Activated T-cell treated with anti-CD3 and anti-CD28 coated beads, Interleukin-2, amount 50 U/mL, for 72 hours (primary cell): ENCODE measurements at regions not wholly inside any gene's neighbourhood (a gene's known extent, or its start where the extent isn't known, plus 50 kb on each side); places are given as distances from the start of the nearest gene placed in this dataset.

ENCODE experiments used
- ATAC-seq, 2 donors: fragments of 150-1000 bp; cut with Tn5 transposase; replicated peaks in 1 of 2; 2 replicates each; pipeline ENCODE4 v1.10.0; 2021; ENCODE audit warnings: moderate library complexity in 2 of 2, mild to moderate bottlenecking in 1 of 2
- DNase-seq, 2 donors: peaks; one replicate each; pipeline ENCODE4 v3.0.0; 2021 to 2022; ENCODE audit warnings: mixed read lengths in 1 of 2
- H3K27ac Mint-ChIP-seq: one replicate; pipeline ENCODE4 v1.8.0; 2022; ENCODE audit warnings: mild to moderate bottlenecking, moderate library complexity, mixed read lengths
- H3K27me3 Mint-ChIP-seq: one replicate; pipeline ENCODE4 v1.8.0; 2022; ENCODE audit warnings: low read depth, mixed read lengths
- H3K36me3 Mint-ChIP-seq, 2 donors: one replicate each; pipeline ENCODE4 v1.8.0; 2022; ENCODE audit warnings: mixed read lengths in 2 of 2, mild to moderate bottlenecking in 1 of 2; ENCODE audit not compliant: insufficient read depth in 2 of 2
- H3K4me1 Mint-ChIP-seq: one replicate; pipeline ENCODE4 v1.8.0; 2022; ENCODE audit warnings: low read depth, mixed read lengths
- H3K4me3 Mint-ChIP-seq, 2 donors: one replicate each; pipeline ENCODE4 v1.8.0; 2022; ENCODE audit warnings: mild to moderate bottlenecking in 2 of 2, mixed read lengths in 2 of 2, moderate library complexity in 2 of 2
- H3K9me3 Mint-ChIP-seq, 2 donors: one replicate each; pipeline ENCODE4 v1.8.0; 2022; ENCODE audit warnings: mixed read lengths in 2 of 2

GRCh38 chr19:30924069-30924636 lies 425.1 kb downstream of the TSHZ3 start:
- Mint-ChIP-seq H3K4me1 (no peaks in the 10 kb centered on the region), H3K9me3 (peaks cover 0 to 7% of the 10 kb centered on the region in 2 donors), H3K36me3 (no peaks in the 10 kb centered on the region), H3K27me3 (peaks cover 7% of the 10 kb centered on the region), H3K4me3 (no peak overlapping the region), H3K27ac (no peak overlapping the region)
- ATAC-seq (no peak), DNase-seq (no peak)

DNA sequence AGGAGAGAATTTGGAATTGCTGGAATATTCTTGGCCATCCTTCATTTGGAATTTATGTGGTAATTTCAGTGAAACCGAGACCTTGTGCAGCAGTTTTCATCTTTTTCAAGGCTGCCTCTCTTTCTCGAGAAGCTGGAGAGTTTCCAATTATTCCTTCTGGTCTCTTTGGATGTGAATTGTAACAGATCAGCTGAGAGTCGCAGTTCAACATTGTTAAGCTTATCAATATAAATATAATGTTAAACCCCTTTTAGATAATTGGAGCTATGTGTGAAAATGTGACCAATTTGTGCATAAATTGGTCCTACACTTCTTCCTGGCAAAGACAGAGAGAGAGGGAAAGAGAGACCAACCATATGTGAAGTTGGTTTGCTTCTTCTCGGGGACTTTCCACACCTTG lies 425.6 kb downstream of the TSHZ3 start:
- H3K4me3 Mint-ChIP-seq: no peak overlapping the region
- no peaks in the 10 kb centered on the region for H3K4me1 Mint-ChIP-seq
- DNase-seq (no peak), ATAC-seq (no peak)
- H3K27ac Mint-ChIP-seq: no peak overlapping the region
- H3K27me3 Mint-ChIP-seq: peaks cover 7% of the 10 kb centered on the region
- H3K9me3 Mint-ChIP-seq: peaks cover 0 to 7% of the 10 kb centered on the region in 2 donors
- H3K36me3 Mint-ChIP-seq: no peaks in the 10 kb centered on the region

DNA sequence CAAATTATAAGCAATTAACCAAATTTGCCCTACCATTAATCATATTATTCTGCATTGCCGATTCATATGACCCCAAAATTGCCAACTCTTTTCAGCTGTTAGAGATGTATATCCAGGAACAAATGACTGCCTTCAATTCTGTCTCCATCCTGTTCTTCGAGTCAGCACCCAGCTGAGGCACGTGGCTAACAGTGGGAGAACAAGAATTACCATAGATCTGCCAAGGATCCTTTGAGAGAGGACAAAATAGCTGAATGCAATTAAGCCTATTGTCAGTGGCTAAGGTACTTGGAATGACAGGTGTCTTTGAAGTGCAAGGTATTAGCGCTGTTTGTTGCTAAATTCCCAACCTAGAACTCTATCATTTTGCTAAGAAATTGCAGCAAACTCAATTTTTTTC lies 426.1 kb downstream of the TSHZ3 start:
- H3K27me3 Mint-ChIP-seq: peaks cover 7% of the 10 kb centered on the region
- no peaks in the 10 kb centered on the region for H3K4me1 Mint-ChIP-seq
- ATAC-seq: no peak
- no peak overlapping the region for H3K27ac Mint-ChIP-seq
- H3K36me3 Mint-ChIP-seq: no peaks in the 10 kb centered on the region
- DNase-seq: no peak
- H3K4me3 Mint-ChIP-seq: no peak overlapping the region
- peaks cover 0 to 7% of the 10 kb centered on the region in 2 donors for H3K9me3 Mint-ChIP-seq

GRCh38 chr19:30920222-30920621 lies 429.0 kb downstream of the TSHZ3 start:
- H3K27ac Mint-ChIP-seq: no peak overlapping the region
- H3K4me3 Mint-ChIP-seq: no peak overlapping the region
- no peak for ATAC-seq
- H3K27me3 Mint-ChIP-seq: peaks cover 7% of the 10 kb centered on the region
- H3K4me1 Mint-ChIP-seq: no peaks in the 10 kb centered on the region
- DNase-seq: no peak
- H3K36me3 Mint-ChIP-seq: no peaks in the 10 kb centered on the region
- no peaks in the 10 kb centered on the region for H3K9me3 Mint-ChIP-seq

DNA sequence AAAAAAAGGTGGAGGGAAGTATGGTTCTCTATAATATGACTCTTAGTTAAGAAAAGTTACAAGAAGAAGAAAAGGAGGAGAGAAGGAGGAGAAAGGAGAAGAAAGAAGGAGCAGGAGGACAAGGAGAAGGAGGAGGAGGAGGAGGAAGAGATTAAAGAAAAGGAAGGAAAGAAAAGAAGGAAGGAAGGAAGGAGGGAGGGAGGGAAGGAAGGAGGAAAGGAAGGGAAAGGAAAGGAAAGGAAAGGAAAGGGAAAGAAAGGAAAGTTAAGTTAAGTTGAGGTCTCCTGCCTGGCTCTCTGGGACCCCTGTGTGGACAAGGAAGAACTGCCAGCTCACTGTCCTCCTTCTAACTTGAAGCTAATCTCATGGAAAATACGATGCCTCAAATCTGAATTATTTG lies 429.5 kb downstream of the TSHZ3 start:
- no peak overlapping the region for H3K4me3 Mint-ChIP-seq
- H3K9me3 Mint-ChIP-seq: no peaks in the 10 kb centered on the region
- peaks cover 7% of the 10 kb centered on the region for H3K27me3 Mint-ChIP-seq
- no peak overlapping the region for H3K27ac Mint-ChIP-seq
- DNase-seq (no peak), ATAC-seq (no peak)
- no peaks in the 10 kb centered on the region for H3K36me3 Mint-ChIP-seq
- no peaks in the 10 kb centered on the region for H3K4me1 Mint-ChIP-seq

GRCh38 chr19:30916238-30916637 lies 433.0 kb downstream of the TSHZ3 start:
- H3K4me1 Mint-ChIP-seq: no peaks in the 10 kb centered on the region
- peaks cover 7% of the 10 kb centered on the region for H3K27me3 Mint-ChIP-seq
- no peaks in the 10 kb centered on the region for H3K36me3 Mint-ChIP-seq
- no peaks in the 10 kb centered on the region for H3K9me3 Mint-ChIP-seq
- H3K27ac Mint-ChIP-seq: no peak overlapping the region
- no peak for DNase-seq
- ATAC-seq: no peak
- H3K4me3 Mint-ChIP-seq: no peak overlapping the region

DNA sequence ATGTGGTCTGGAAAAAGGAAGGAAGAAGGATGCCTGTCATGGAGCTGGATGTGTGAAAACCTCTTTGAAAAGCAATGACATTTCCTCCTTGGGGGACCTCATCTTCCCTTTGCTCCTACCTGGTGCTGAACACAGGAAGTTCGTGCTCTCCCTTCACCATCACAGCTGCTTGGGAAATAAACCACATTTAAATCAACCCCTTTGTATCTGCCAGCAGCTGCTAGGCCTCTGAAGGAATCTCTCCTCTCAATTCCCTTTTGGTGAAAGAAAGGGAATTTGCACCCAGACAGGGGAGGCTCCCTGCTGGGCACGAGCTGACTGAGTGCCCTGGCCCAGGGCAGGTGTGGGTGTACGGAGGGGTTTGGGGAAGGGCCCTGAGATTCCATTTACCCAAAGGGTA lies 437.7 kb downstream of the TSHZ3 start:
- Mint-ChIP-seq H3K4me1 (no peaks in the 10 kb centered on the region), H3K9me3 (no peaks in the 10 kb centered on the region), H3K4me3 (no peak overlapping the region), H3K27me3 (no peaks in the 10 kb centered on the region), H3K27ac (no peak overlapping the region), H3K36me3 (no peaks in the 10 kb centered on the region)
- DNase-seq (no peak), ATAC-seq (no peak)

DNA sequence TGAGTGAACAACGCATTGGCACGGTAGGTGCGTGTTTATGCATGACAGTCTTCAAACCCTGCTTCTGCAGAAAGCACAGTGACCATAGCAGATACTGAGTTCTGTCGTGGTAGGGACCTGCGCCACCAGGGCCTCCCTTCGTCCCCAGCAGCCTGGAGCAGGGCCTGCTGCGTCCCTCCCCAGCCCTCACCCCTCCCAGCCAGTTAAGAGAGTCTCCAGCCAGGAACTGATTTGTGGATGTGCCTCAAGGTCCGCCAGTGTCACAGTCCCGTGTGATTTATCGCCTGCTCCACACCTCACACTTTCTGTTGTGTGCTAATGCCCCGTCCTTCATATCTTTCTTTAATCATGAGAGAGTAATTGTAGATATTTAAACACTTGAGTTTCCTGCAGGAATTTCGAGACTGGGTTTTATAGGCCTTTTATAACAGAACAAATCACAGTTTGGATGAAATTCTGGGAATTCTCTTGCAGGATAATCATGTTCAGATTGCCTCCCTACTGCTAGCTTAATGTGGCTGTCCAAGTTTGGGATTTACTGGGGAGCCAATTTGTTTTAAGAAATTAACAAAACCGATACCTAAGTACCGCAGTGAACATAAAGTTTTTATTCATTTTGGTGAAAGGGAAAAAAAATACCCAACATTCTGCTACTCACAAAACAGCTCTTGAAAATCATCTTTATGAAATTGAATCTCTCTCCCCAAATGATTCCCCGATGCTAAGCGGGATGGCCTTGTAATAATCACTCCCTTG lies 438.6 kb downstream of the TSHZ3 start:
- no peak overlapping the region for H3K4me3 Mint-ChIP-seq
- no peaks in the 10 kb centered on the region for H3K27me3 Mint-ChIP-seq
- no peak overlapping the region for H3K27ac Mint-ChIP-seq
- ATAC-seq (no peak), DNase-seq (no peak)
- no peaks in the 10 kb centered on the region for H3K4me1 Mint-ChIP-seq
- H3K36me3 Mint-ChIP-seq: no peaks in the 10 kb centered on the region
- no peaks in the 10 kb centered on the region for H3K9me3 Mint-ChIP-seq

GRCh38 chr19:30909216-30909615 lies 440.0 kb downstream of the TSHZ3 start:
- no peak for ATAC-seq
- no peak overlapping the region for H3K4me3 Mint-ChIP-seq
- H3K36me3 Mint-ChIP-seq: no peaks in the 10 kb centered on the region
- no peaks in the 10 kb centered on the region for H3K27me3 Mint-ChIP-seq
- no peak for DNase-seq
- H3K4me1 Mint-ChIP-seq: no peaks in the 10 kb centered on the region
- H3K27ac Mint-ChIP-seq: no peak overlapping the region
- no peaks in the 10 kb centered on the region for H3K9me3 Mint-ChIP-seq

- no peaks in the 10 kb centered on the region for H3K9me3 Mint-ChIP-seq
- no peak for ATAC-seq
- no peak overlapping the region for H3K27ac Mint-ChIP-seq
Observed at GRCh38 chr19:30908262-30908771, 440.9 kb downstream of the TSHZ3 start.

GRCh38 chr19:30906871-30907270 lies 442.4 kb downstream of the TSHZ3 start:
- no peak for DNase-seq
- H3K9me3 Mint-ChIP-seq: no peaks in the 10 kb centered on the region
- ATAC-seq: no peak
- H3K4me1 Mint-ChIP-seq: no peaks in the 10 kb centered on the region
- H3K36me3 Mint-ChIP-seq: no peaks in the 10 kb centered on the region
- no peak overlapping the region for H3K27ac Mint-ChIP-seq
- H3K4me3 Mint-ChIP-seq: no peak overlapping the region
- no peaks in the 10 kb centered on the region for H3K27me3 Mint-ChIP-seq

More at GRCh38 chr19:30908262-30908771, 440.9 kb downstream of the TSHZ3 start:
- H3K4me1 Mint-ChIP-seq: no peaks in the 10 kb centered on the region
- H3K4me3 Mint-ChIP-seq: no peak overlapping the region
- H3K36me3 Mint-ChIP-seq: no peaks in the 10 kb centered on the region
- no peaks in the 10 kb centered on the region for H3K27me3 Mint-ChIP-seq
- no peak for DNase-seq

- Mint-ChIP-seq H3K36me3 (no peaks in the 10 kb centered on the region), H3K4me3 (no peak overlapping the region), H3K4me1 (no peaks in the 10 kb centered on the region), H3K9me3 (no peaks in the 10 kb centered on the region), H3K27me3 (no peaks in the 10 kb centered on the region), H3K27ac (no peak overlapping the region)
- DNase-seq: no peak
- no peak for ATAC-seq
Observed at GRCh38 chr19:30900051-30900450, 449.2 kb downstream of the TSHZ3 start.

DNA sequence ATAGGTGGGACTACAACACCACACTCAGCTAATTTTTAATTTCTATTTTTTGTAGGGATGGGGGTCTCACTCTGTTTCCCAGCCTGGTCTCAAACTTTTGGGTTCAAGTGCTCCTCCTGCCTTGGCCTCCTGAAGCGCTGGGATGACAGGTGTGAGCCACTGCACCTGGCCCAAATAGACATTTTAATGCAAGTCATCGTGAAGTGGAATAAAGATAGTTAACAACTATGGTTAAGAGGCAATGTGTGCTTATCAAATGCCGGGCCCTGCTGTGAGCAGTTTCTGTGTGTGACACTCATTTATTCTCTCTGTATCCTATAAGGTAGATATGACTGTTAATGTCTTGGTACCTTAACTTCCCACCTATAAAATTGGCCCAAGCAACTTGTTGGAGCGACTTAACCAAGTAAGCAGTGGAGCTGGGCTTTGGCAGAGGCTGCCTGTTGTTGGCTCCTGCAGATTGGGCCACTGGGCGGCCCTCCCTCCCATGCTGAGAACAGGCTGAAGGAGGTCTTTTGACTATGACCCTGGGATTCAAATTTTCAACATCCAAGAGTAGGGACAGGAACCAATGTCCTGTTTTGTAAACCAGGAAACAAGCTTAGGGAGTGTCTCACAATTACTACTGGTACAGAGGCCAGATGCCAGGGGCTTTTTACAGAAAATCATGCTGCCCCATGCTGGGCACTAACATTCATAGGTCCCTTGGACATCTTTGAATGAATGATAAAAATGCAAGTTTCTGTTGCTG lies 450.7 kb downstream of the TSHZ3 start:
- H3K4me1 Mint-ChIP-seq: no peaks in the 10 kb centered on the region
- no peaks in the 10 kb centered on the region for H3K9me3 Mint-ChIP-seq
- H3K4me3 Mint-ChIP-seq: no peak overlapping the region
- H3K27me3 Mint-ChIP-seq: no peaks in the 10 kb centered on the region
- DNase-seq (no peak), ATAC-seq (no peak)
- no peak overlapping the region for H3K27ac Mint-ChIP-seq
- H3K36me3 Mint-ChIP-seq: no peaks in the 10 kb centered on the region
